ENCODE measurements at regions not wholly inside any gene's neighbourhood (a gene's known extent, or its start where the extent isn't known, plus 50 kb on each side); places are given as distances from the start of the nearest gene placed in this dataset.

- SMC1A ChIA-PET (ENCODE audit: uncharacterized antibody, unreplicated experiment) = no interaction called here
- no TSS peak for BruUV-seq (replicated peaks)
- Histone ChIP-seq H2AFZ (ENCODE audit: control insufficient read depth, low read depth, low read length) (no peak overlapping the region), H3K27ac (ENCODE audit: control insufficient read depth, insufficient read depth) (no peak overlapping the region), H3K27me3 (replicated peaks in 1 of 2; ENCODE audit: control insufficient read depth in 2 of 2, insufficient read depth in 2 of 2, low read length in 1 of 2) (no peaks in the 10 kb centered on the region), H3K79me2 (ENCODE audit: control insufficient read depth, insufficient read depth, low read length) (no peaks in the 10 kb centered on the region), H3K4me1 (ENCODE audit: control insufficient read depth, insufficient read depth, low read length) (no peaks in the 10 kb centered on the region), H3K9me3 (replicated peaks; ENCODE audit: control insufficient read depth, insufficient read depth, low read length) (no peaks in the 10 kb centered on the region), H3K4me2 (ENCODE audit: control insufficient read depth, insufficient read depth) (no peak overlapping the region), H3K36me3 (ENCODE audit: control insufficient read depth in 2 of 2, insufficient read depth in 2 of 2, low read length in 1 of 2) (no peaks in the 10 kb centered on the region), H4K20me1 (ENCODE audit: control insufficient read depth, insufficient read depth) (no peaks in the 10 kb centered on the region), H3K4me3 (no peak overlapping the region), H3K9ac (ENCODE audit: control insufficient read depth, insufficient read depth, low read length) (no peak overlapping the region)
- POLR2A ChIA-PET = no interaction called here
- FAIRE-seq = no peak
- intact Hi-C loops (cut with micrococcal nuclease; ENCODE audit: unreplicated experiment) = no loop called here
- CTCF ChIA-PET = interaction anchor here (1.2 to 6.6 kb wide), 3 partner anchors 11 to 224 kb away, joined by 3 to 65 read pairs (median 11); no protein-coding TSS in a partner anchor
- in situ Hi-C loops (cut with MboI) = no loop called here
- ATAC-seq = no peak
- DNase-seq (ENCODE audit: low read depth, low spot score) = no peak
- RAD21 ChIA-PET (ENCODE audit: unreplicated experiment) = no interaction called here
- TF ChIP-seq SMARCA5 (IDR thresholded peaks at IDR 0.05) = no peak
- TF ChIP-seq NFYA (IDR thresholded peaks at IDR 0.05; ENCODE audit: borderline replicate concordance, low read depth, low read length) = no peak
- TF ChIP-seq RELA (IDR thresholded peaks at IDR 0.05; ENCODE audit: borderline replicate concordance, partially characterized antibody) = no peak
- no peak for TF ChIP-seq JUND (IDR thresholded peaks at IDR 0.05; ENCODE audit: low read depth, low read length)
- TF ChIP-seq TARDBP (IDR thresholded peaks at IDR 0.05; ENCODE audit: borderline replicate concordance) = no peak
- no peak for TF ChIP-seq SREBF1 (IDR thresholded peaks at IDR 0.05; ENCODE audit: low read length)
- TF ChIP-seq MLLT1 (IDR thresholded peaks at IDR 0.05) = no peak
- TF ChIP-seq RAD51 (IDR thresholded peaks at IDR 0.05) = no peak
Observed at GRCh38 chr11:113528982-113529381, 53.8 kb upstream of the DRD2 start.

GRCh38 chr11:113526521-113526920 lies 51.3 kb upstream of the DRD2 start:
- SMC1A ChIA-PET (ENCODE audit: uncharacterized antibody, unreplicated experiment) = interaction anchor here (1.5 kb wide), 1 partner anchor 222 kb away, joined by 3 read pairs; no protein-coding TSS in a partner anchor

More at GRCh38 chr11:113526521-113526920, 51.3 kb upstream of the DRD2 start:
- H3K36me3 ChIP-seq (ENCODE audit: control insufficient read depth in 2 of 2, insufficient read depth in 2 of 2, low read length in 1 of 2) = no peaks in the 10 kb centered on the region
- no peaks in the 10 kb centered on the region for H3K79me2 ChIP-seq (ENCODE audit: control insufficient read depth, insufficient read depth, low read length)
- no peak for ATAC-seq
- no peak overlapping the region for H2AFZ ChIP-seq (ENCODE audit: control insufficient read depth, low read depth, low read length)
- H4K20me1 ChIP-seq (ENCODE audit: control insufficient read depth, insufficient read depth) = no peaks in the 10 kb centered on the region
- no peak for TF ChIP-seq BHLHE40 (IDR thresholded peaks at IDR 0.05; ENCODE audit: borderline replicate concordance in 1 of 2, low read depth in 2 of 2, low read length in 1 of 2)
- TF ChIP-seq JUND (IDR thresholded peaks at IDR 0.05; ENCODE audit: low read depth, low read length) = no peak
- TF ChIP-seq, protein P1, sequence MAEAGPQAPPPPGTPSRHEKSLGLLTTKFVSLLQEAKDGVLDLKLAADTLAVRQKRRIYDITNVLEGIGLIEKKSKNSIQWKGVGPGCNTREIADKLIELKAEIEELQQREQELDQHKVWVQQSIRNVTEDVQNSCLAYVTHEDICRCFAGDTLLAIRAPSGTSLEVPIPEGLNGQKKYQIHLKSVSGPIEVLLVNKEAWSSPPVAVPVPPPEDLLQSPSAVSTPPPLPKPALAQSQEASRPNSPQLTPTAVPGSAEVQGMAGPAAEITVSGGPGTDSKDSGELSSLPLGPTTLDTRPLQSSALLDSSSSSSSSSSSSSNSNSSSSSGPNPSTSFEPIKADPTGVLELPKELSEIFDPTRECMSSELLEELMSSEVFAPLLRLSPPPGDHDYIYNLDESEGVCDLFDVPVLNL (IDR thresholded peaks at IDR 0.05; ENCODE audit: low read depth, low read length) = no peak
- TF ChIP-seq SMAD5 (IDR thresholded peaks at IDR 0.05; ENCODE audit: low read depth) = no peak
- no peak for TF ChIP-seq HDAC2 (IDR thresholded peaks at IDR 0.05)
- no peak for TF ChIP-seq KLF5 (IDR thresholded peaks at IDR 0.05; ENCODE audit: partially characterized antibody)
- TF ChIP-seq MXI1 (IDR thresholded peaks at IDR 0.05; ENCODE audit: low read depth, low read length) = no peak
- ChIA-PET POLR2A (no interaction called here), CTCF (interaction anchor here (1.7 kb wide), 1 partner anchor 220 kb away, joined by 5 read pairs; no protein-coding TSS in a partner anchor), RAD21 (ENCODE audit: unreplicated experiment) (no interaction called here)
- no peak for FAIRE-seq
- H3K27me3 ChIP-seq (replicated peaks in 1 of 2; ENCODE audit: control insufficient read depth in 2 of 2, insufficient read depth in 2 of 2, low read length in 1 of 2) = no peaks in the 10 kb centered on the region; a peak in 1 of 4 replicates
- no peak overlapping the region for H3K9ac ChIP-seq (ENCODE audit: control insufficient read depth, insufficient read depth, low read length)
- no peak for DNase-seq (ENCODE audit: low read depth, low spot score)
- no peak overlapping the region for H3K4me3 ChIP-seq
- intact Hi-C loops (cut with micrococcal nuclease; ENCODE audit: unreplicated experiment) (no loop called here), in situ Hi-C loops (cut with MboI) (no loop called here)
- no peaks in the 10 kb centered on the region for H3K9me3 ChIP-seq (replicated peaks; ENCODE audit: control insufficient read depth, insufficient read depth, low read length)
- no peak overlapping the region for H3K27ac ChIP-seq (ENCODE audit: control insufficient read depth, insufficient read depth)
- 91% methylated on average over 1 of the region's 1 CpG for WGBS (ENCODE audit: insufficient coverage, insufficient replicate concordance, low lambda C conversion rate, missing lambda C conversion rate)
- no peaks in the 10 kb centered on the region for H3K4me1 ChIP-seq (ENCODE audit: control insufficient read depth, insufficient read depth, low read length)
- BruUV-seq (replicated peaks) = no TSS peak
- H3K4me2 ChIP-seq (ENCODE audit: control insufficient read depth, insufficient read depth) = no peak overlapping the region
